GM19324 (cell line): ENCODE measurements at regions not wholly inside any gene's neighbourhood (a gene's known extent, or its start where the extent isn't known, plus 50 kb on each side); places are given as distances from the start of the nearest gene placed in this dataset.

Source experiments
- ATAC-seq: cut with Tn5 transposase; IDR thresholded peaks from one replicate; pipeline ENCODE4 v1.9.1; 2021; ENCODE audit warnings: mild to moderate bottlenecking, moderate library complexity; ENCODE audit not compliant: unreplicated experiment, low FRiP score

DNA sequence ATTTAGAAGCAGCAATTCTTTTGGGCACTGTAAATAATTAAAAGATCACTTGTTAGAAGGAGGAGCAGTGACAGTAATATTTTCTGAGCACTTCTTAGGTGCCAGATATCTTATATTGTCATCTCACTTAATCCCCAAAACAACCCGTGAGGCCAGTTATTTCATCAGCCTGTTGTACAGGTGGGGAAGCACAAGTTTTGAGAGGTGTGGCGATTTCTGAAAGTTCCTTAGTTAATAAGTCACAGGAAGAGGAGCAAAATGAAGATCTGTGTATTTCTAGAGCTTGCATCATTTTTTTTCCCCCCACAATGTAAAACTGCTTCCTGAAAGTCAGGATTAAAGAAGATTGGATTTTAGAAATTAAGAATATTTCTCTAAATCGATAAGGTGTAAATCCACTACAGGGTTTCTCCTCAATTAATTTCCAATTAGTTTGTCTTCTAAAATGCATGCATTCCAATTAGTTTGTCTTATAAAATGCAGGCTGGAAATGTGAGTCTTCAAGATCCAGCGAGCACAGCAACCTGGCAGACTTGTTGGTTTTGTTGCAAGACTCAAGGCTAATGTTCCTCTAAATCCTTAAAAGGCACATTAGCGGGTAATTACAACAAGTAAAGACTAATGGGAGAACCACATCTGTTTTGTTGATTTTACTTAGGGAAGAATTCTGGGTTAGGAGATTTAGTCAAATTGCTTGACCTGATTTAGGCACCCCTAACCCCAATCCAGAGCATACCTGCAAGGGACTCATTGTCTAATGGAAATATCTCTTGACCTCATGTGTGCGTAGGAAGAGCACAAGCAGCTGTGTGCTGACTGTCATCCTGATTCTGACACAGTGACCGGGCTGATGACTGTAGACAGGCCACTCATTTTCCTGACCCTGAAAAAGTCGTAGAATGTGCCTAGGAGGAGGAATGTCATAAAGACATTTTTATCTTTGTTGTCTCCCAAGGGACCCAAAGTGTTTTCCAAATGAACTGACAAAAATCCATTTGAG is 272.0 kb downstream of the BAMBI start:
- ATAC-seq = no peak

- ATAC-seq = peak; percentile 55
Measured at GRCh38 chr10:28951484-28951883, 274.2 kb downstream of the BAMBI start.

DNA sequence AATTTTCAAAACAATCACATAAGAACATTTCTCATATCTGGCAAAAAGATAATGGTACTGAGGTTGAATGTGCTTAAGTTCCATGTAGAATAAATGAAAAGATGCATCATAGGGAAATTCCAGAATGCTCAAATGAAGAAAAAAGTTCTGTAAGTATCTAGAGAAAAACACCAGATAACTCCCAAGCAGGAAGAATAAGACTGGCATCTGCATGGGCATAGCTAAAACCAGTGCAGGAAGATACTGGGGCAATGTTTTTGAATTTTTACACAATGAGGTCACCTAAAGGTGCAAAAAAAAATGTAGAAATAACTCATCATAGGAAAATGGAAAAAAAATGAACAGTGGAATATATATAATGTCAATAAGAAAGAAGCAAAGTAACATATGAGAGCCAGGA is 275.2 kb downstream of the BAMBI start:
- no peak for ATAC-seq

DNA sequence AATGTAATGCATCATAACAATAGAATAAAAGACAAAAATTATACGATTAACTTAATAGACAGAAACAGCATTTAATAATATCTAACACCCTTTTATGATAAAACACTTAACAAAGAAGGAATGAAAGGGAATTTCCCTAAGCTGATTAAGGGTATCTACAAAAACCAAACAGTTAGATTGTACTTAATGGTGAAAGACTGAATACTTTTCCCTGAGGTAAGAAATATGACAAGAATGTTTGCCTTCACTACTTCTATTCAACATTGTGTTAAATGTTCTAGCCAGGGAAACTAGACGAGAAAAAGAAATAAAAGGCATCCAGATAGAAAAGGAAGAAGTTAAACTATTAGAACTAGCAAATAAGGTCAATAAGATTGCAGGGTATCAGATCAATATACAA is 276.9 kb downstream of the BAMBI start:
- ATAC-seq = no peak

DNA sequence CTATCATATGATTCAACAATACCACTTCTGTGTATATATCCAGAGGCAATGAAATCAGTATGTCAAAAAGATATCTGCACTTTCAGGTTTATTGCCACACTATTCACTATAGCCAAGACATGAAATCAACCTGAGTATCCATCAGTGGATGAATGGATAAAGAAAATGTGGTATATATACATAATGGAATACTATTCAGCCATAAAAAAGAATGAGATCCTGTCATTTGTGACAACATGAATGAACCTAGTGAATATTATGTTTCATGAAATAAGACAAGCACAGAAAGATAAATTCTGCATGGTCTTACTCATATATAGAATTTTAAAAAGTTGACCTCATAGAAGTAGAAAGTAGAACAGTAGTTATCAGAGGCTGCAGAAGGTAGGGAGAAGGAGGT is 281.1 kb downstream of the BAMBI start:
- no peak for ATAC-seq

- no peak for ATAC-seq
Measured at GRCh38 chr10:28959850-28960501, 282.7 kb downstream of the BAMBI start.

DNA sequence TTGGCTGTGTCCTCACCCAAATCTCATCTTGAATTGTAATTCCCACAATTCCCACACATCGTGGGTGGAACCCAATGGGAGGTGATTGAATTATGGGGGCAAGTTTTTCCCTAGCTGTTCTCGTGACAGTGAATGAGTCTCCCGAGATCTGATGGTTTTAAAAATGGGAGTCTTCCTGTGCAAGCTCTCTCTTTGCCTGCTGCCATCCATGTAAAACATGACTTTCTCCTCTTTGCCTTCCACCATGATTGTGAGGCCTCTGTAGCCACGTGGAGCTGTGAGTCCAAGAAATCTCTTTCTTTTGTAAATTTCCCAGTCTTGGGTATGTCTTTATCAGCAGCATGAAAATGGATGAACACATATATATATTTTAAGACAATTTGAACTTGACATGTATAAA is 285.4 kb downstream of the BAMBI start:
- no peak for ATAC-seq

DNA sequence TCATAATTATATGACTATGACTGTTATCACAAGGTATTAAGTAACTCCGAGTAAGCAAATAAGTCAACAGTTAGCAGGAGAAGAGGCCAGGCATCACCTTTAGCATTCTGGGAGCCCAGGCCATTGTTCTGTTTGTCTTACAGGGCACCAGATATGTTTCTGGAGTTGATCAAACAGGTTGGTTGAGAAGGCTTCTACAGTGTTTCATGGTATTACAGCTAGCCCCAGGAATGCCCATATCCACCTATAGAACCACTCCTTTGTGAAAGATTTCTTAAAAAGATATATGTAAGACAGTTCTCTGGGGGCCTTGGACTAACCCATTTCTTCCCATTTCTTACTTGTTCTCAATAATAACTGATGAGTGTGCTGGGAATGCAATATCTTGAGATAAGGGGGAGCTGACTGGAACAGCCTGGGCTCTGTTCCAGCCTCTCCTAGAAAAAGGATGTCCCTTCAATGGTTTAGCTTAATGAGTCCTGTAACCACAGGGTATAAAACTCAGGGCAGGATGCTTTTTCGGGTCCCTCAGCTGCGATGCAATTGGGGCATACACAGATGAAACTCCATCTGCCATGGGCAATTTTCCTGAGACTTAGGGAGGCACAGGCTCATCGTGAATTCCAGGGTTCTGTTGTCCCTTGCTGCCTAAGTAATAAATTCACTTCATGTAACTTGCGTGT is 286.4 kb downstream of the BAMBI start:
- ATAC-seq = no peak

- ATAC-seq = no peak
Measured at GRCh38 chr10:28965937-28966336, 288.6 kb downstream of the BAMBI start.

DNA sequence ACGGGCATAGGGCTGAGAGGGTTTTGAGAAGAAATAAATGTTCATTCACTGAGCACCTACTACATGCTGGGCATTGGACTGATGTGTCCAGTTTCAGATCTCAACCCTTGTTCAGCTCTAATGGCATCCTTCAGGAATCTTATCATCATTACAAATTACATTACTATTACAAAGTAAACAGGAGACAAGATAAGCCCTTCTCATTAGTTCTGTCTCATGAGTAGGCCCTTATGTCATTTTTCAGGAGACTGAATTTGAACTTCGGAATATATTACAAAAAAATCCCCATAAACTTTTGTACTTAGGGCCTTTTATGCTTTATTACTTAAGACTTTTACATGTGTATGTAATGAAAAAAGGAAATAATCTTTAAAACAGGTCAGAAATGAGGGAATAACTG is 289.7 kb downstream of the BAMBI start:
- no peak for ATAC-seq

DNA sequence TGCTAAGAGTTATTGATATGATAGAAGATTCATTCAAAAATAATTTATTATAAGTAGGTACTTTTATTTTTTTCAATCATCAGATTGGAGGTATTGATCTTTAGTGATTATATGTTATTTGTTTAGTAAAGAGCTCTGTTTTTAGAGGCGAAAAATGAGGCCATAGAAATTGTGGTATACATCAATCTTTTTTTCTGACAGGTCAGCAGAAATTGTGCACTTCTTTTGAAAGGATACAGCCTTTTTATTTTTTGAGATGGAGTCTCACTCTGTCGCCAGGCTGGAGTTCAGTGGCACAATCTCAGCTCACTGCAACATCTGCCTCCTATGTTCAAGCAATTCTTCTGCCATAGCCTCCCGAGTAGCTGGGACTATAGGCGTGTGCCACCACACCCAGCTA is 292.1 kb downstream of the BAMBI start:
- no peak for ATAC-seq

- no peak for ATAC-seq
Measured at GRCh38 chr10:28970231-28970630, 292.9 kb downstream of the BAMBI start.

- no peak for ATAC-seq
Measured at GRCh38 chr10:28971255-28971654, 293.9 kb downstream of the BAMBI start.

DNA sequence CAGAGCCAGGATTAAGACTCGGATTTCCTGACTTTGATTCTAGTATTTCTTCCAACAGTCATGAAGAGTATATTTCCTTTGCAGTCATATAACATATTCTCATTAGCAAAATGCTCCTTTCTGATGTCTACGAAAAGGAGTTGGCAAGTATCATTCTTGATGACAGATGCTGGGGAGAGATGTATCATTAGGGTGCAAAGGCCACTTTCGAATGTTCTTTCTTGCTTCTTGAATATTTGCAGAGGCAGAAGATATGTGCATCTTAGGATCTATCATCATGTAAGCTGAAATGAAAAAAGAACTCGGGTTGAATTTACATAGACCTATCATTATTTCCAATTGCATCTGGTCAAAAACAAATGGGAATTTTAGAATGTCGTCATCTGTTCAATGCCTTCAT is 294.4 kb downstream of the BAMBI start:
- no peak for ATAC-seq

DNA sequence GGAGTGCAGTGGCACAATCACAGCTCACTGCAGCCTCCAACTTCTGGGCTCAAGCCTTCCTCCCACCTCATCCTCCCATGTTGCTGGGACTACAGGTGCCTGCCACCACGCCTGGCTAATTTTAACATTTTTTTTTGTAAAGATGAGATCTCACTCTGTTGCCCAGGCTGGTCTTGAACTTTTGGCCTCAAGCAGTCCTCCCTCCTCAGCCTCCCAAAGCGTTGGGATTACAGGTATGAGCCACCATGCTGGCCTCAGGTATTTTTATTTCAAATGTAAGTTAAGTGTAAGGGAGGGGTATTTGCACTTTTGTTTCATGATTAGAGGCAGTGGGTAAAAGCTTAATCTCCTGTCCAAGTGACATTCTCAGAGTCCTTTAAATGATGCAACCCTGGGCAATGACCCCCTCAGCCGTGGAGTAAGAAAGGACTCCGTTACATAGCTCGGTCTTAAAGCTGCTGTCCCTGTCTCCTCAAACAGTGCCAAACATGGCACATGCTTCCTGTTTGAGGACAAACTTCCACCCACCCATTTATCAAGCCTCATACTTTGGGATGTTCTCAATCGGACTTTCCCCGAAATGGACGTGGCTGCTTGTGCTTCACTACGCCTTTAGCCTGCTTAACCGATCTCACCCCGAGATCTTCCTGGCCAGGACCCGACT is 296.1 kb downstream of the BAMBI start:
- no peak for ATAC-seq

GRCh38 chr10:28975891-28976531 is 298.7 kb downstream of the BAMBI start:
- ATAC-seq = no peak

- ATAC-seq = no peak
Measured at GRCh38 chr10:28977518-28977917, 300.2 kb downstream of the BAMBI start.

GRCh38 chr10:28980264-28980663 is 302.9 kb downstream of the BAMBI start:
- ATAC-seq = no peak

- ATAC-seq = no peak
Measured at GRCh38 chr10:28981007-28981406, 303.7 kb downstream of the BAMBI start.

- ATAC-seq = no peak
Measured at GRCh38 chr10:28982974-28983373, 305.7 kb downstream of the BAMBI start.
